Osteocyte (in vitro differentiated cells): ENCODE measurements at regions not wholly inside any gene's neighbourhood (a gene's known extent, or its start where the extent isn't known, plus 50 kb on each side); places are given as distances from the start of the nearest gene placed in this dataset.
"Not testable (repeated sequence)": the region's sequence is repeated elsewhere in the genome, so short reads cannot be mapped to it uniquely, and the experiment has no call there.

ENCODE experiments used
- DNase-seq: peaks from one replicate; pipeline ENCODE4 v3.0.0; 2021; ENCODE audit warnings: mixed read lengths; ENCODE audit not compliant: unreplicated experiment; ENCODE audit errors: extremely low spot score
- H3K27ac Mint-ChIP-seq: one replicate; pipeline ENCODE4 v1.8.0; 2021; ENCODE audit warnings: mild to moderate bottlenecking, mixed read lengths; ENCODE audit not compliant: unreplicated experiment
- H3K27me3 Mint-ChIP-seq: one replicate; pipeline ENCODE4 v1.8.0; 2021; ENCODE audit warnings: mixed read lengths; ENCODE audit not compliant: unreplicated experiment
- H3K36me3 Mint-ChIP-seq: one replicate; pipeline ENCODE4 v1.8.0; 2021; ENCODE audit warnings: mixed read lengths; ENCODE audit not compliant: unreplicated experiment
- H3K4me1 Mint-ChIP-seq: one replicate; pipeline ENCODE4 v1.8.0; 2021; ENCODE audit warnings: mixed read lengths; ENCODE audit not compliant: unreplicated experiment
- H3K4me3 Mint-ChIP-seq: one replicate; pipeline ENCODE4 v1.8.0; 2021; ENCODE audit warnings: mild to moderate bottlenecking, moderate library complexity, mixed read lengths; ENCODE audit not compliant: unreplicated experiment
- H3K9me3 Mint-ChIP-seq: one replicate; pipeline ENCODE4 v1.8.0; 2021; ENCODE audit warnings: mixed read lengths; ENCODE audit not compliant: unreplicated experiment
- CTCF ChIP-seq: fragments of 200-600 bp; sonication (generic); IDR thresholded peaks from 2 replicates; pipeline ENCODE4 v1.5.0; 2021; ENCODE audit warnings: antibody characterized with exemption, mild to moderate bottlenecking, moderate library complexity

GRCh38 chr12:116450406-116450910, 108.7 kb upstream of the MAP1LC3B2 start:
- no peaks in the 10 kb centered on the region for H3K36me3 Mint-ChIP-seq
- H3K9me3 Mint-ChIP-seq = no peaks in the 10 kb centered on the region
- no peaks in the 10 kb centered on the region for H3K27me3 Mint-ChIP-seq
- H3K4me1 Mint-ChIP-seq = peaks cover 14% of the 10 kb centered on the region
- H3K27ac Mint-ChIP-seq = no peak overlapping the region
- no peak overlapping the region for H3K4me3 Mint-ChIP-seq
- no peak for DNase-seq
- no peak for TF ChIP-seq CTCF

GRCh38 chr12:116452975-116453374, 106.2 kb upstream of the MAP1LC3B2 start:
- not testable (repeated sequence) for DNase-seq, H3K36me3 Mint-ChIP-seq, H3K4me3 Mint-ChIP-seq, H3K9me3 Mint-ChIP-seq, H3K27me3 Mint-ChIP-seq
- Mint-ChIP-seq H3K27ac (peak overlapping the region; percentile 100), H3K4me1 (peaks cover 36% of the 10 kb centered on the region)

GRCh38 chr12:116453631-116454030, 105.5 kb upstream of the MAP1LC3B2 start:
- DNase-seq = no peak
- no peak overlapping the region for H3K4me3 Mint-ChIP-seq
- peaks cover 36% of the 10 kb centered on the region for H3K4me1 Mint-ChIP-seq
- H3K27ac Mint-ChIP-seq = peak overlapping the region; percentile 100
- H3K36me3 Mint-ChIP-seq = no peaks in the 10 kb centered on the region
- H3K9me3 Mint-ChIP-seq = no peaks in the 10 kb centered on the region
- TF ChIP-seq CTCF = no peak
- H3K27me3 Mint-ChIP-seq = no peaks in the 10 kb centered on the region

- DNase-seq = no peak
- H3K27ac Mint-ChIP-seq = peak overlapping the region; percentile 100
Observed at GRCh38 chr12:116454076-116454475, 105.1 kb upstream of the MAP1LC3B2 start.

GRCh38 chr12:116454950-116455447, 104.2 kb upstream of the MAP1LC3B2 start:
- DNase-seq = no peak
- Mint-ChIP-seq H3K9me3 (no peaks in the 10 kb centered on the region), H3K4me1 (peaks cover 36% of the 10 kb centered on the region), H3K27me3 (no peaks in the 10 kb centered on the region), H3K36me3 (no peaks in the 10 kb centered on the region), H3K27ac (peak overlapping the region; percentile 100), H3K4me3 (peak overlapping the region; percentile 23)
- no peak for TF ChIP-seq CTCF

More at GRCh38 chr12:116454076-116454475, 105.1 kb upstream of the MAP1LC3B2 start:
- Mint-ChIP-seq H3K4me3 (no peak overlapping the region), H3K27me3 (no peaks in the 10 kb centered on the region), H3K36me3 (no peaks in the 10 kb centered on the region), H3K9me3 (no peaks in the 10 kb centered on the region), H3K4me1 (peaks cover 36% of the 10 kb centered on the region)
- TF ChIP-seq CTCF = no peak
